ENCODE measurements at regions not wholly inside any gene's neighbourhood (a gene's known extent, or its start where the extent isn't known, plus 50 kb on each side); places are given as distances from the start of the nearest gene placed in this dataset.

DNA sequence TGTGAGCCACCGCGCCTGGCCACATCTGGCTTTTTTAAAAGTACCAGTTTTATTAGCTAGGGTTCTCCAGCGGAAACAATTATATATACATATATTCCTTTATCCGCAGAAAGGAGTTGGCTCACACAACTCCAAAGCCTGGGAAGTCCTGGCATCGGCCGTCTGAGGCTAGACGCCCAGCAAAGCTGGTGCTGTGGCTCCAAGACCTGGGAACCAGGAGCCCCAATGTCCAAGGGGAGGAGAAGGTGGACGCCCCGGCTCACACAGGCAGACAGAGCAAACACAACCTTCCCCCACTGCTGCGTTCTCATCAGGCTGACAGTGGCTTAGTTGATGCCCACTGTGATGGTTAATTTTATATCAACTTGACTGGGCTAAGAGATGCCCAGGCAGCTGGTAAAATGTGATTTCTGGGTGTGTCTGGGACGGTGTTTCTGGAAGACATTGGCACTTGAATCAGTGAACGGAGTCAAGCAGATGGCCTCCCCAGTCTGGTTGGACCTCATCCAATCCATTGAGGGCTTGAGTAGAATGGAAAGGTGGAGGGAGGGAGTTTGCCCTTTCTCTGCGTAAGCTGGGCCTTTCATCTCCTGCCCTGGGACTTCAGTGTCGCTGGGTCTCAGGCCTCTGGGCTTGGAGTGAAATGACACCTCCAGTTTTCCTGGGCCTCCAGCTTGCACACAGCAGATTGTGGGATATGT is 904.4 kb downstream of the BRD1 start:
- H3K4me1 ChIP-seq: peaks cover 0 to 42% (median 13%) of the 10 kb centered on the region in 4 donors
- TF ChIP-seq EP300 (IDR thresholded peaks at IDR 0.05) (no peak), POLR2A (IDR thresholded peaks at IDR 0.05) (no peak)
- TF ChIP-seq, protein P1, sequence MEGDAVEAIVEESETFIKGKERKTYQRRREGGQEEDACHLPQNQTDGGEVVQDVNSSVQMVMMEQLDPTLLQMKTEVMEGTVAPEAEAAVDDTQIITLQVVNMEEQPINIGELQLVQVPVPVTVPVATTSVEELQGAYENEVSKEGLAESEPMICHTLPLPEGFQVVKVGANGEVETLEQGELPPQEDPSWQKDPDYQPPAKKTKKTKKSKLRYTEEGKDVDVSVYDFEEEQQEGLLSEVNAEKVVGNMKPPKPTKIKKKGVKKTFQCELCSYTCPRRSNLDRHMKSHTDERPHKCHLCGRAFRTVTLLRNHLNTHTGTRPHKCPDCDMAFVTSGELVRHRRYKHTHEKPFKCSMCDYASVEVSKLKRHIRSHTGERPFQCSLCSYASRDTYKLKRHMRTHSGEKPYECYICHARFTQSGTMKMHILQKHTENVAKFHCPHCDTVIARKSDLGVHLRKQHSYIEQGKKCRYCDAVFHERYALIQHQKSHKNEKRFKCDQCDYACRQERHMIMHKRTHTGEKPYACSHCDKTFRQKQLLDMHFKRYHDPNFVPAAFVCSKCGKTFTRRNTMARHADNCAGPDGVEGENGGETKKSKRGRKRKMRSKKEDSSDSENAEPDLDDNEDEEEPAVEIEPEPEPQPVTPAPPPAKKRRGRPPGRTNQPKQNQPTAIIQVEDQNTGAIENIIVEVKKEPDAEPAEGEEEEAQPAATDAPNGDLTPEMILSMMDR (IDR thresholded peaks at IDR 0.05): no peak
- WGBS, 2 donors: 83 to 87% methylated on average over 14 of the region's 14 CpGs
- H3K36me3 ChIP-seq: no peaks in the 10 kb centered on the region
- H3K27ac ChIP-seq: peak overlapping the region in 3 of 4 donors; percentile 27 to 78 (median 65)
- H3K27me3 ChIP-seq: no peaks in the 10 kb centered on the region
- no peak overlapping the region for H3K4me3 ChIP-seq
- DNase-seq (ENCODE audit: low spot score in 2 of 2): no peak
- H3K9me3 ChIP-seq: no peaks in the 10 kb centered on the region

DNA sequence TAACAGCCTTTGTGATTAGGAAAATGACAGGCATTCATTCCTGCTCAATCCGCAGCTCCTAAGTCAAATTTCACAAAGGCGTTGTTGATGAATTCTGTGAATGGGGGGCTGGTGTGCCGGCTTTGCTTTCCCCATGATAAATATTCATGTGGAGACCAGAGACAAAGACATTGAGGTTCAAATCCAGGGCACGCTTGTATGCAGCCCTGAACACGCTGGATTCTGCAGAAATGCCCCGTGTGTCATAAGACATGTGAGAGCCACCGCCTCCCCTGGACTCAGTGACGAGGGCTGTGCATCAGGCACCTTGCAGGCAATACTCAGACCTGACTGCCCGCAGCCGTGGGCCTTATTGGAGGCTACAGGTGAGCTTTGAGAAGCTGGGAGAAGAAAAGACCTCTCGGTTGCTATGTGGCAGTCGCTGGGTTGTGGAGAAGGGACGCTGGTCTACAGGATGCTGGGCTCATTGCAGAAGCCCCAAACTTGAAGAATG is 906.2 kb downstream of the BRD1 start:
- Histone ChIP-seq H3K4me1 (peaks cover 0 to 42% (median 13%) of the 10 kb centered on the region in 4 donors), H3K9me3 (no peaks in the 10 kb centered on the region), H3K27ac (peak overlapping the region; percentile 25 to 88 (median 74)), H3K36me3 (no peaks in the 10 kb centered on the region), H3K4me3 (no peak overlapping the region), H3K27me3 (no peaks in the 10 kb centered on the region)
- no peak for DNase-seq (ENCODE audit: low spot score in 2 of 2)
- peak in 1 of 2 donors; percentile 74 for TF ChIP-seq EP300 (IDR thresholded peaks at IDR 0.05)
- TF ChIP-seq, protein P1 (IDR thresholded peaks at IDR 0.05): no peak
- WGBS, 2 donors: 41 to 54% methylated on average over 13 of the region's 13 CpGs

DNA sequence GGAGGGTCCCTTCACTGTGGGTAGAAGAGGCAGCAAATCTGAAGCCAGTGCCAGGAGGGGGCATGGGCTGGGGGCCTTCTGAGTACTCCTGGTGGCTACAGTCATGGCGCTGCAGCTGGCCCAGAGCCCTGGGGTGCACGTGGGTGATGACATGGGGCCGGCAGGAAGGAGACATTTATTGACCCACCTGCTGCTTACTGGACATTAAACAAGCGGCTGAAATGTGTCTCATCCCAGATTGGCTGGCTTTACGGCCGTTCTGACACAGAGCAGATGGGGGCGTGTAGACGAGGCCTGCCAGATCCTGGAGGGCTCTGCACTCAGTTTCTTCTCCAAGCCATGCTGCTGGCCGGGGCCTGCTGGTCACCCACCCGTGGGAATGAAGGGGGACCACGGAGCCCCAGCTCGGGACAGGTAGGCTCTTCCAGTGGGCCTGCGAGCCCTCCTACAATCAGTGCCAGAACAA is 906.9 kb downstream of the BRD1 start:
- WGBS, 2 donors: 3 to 23% methylated on average over 9 to 10 of the region's 13 CpGs
- Histone ChIP-seq H3K27ac (peak overlapping the region; percentile 54 to 88 (median 74)), H3K9me3 (no peaks in the 10 kb centered on the region), H3K36me3 (no peaks in the 10 kb centered on the region), H3K4me3 (no peak overlapping the region), H3K4me1 (peaks cover 0 to 42% (median 13%) of the 10 kb centered on the region in 4 donors), H3K27me3 (no peaks in the 10 kb centered on the region)
- no peak for TF ChIP-seq POLR2A (IDR thresholded peaks at IDR 0.05)
- TF ChIP-seq, protein P1 (IDR thresholded peaks at IDR 0.05): no peak
- DNase-seq (ENCODE audit: low spot score in 2 of 2): no peak

DNA sequence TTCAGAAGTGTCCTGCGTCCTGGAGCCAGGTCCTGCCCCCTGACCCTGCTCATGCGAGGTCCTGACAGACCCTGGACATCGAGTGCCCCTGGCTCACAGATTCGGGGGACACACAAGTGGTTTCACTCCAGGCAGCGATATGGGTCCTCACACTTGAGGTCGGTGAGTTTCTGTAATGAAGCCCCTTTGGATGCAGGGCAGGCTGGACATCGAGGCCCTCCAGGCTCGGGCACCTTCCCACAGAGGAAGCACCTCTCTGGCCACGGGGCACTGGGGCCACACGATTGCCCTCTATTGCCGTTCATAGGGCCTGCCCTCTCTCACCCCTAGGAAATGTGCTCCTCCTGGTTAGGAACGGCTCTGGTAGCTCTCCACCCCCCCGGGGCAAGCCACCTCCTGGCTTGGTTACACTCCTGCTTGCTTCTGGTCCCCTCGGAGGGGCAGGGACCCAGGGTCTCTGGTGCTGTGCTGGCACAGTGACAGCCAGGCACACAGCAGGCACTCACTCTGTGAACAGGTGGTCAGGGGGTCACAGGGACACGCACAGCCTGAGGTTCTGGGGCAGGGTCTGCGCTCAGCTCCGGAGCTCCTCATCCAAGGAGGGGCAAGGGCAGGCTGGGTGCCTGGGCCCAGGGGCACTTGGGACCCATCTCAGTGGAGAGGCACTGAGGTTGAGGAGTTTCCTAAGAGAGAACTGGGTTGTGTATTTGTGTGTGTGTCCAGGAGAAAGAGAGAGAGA is 907.7 kb downstream of the BRD1 start:
- TF ChIP-seq POLR2A (IDR thresholded peaks at IDR 0.05): no peak
- TF ChIP-seq, protein P1 (IDR thresholded peaks at IDR 0.05): no peak
- no peak for TF ChIP-seq EP300 (IDR thresholded peaks at IDR 0.05)
- Histone ChIP-seq H3K27me3 (no peaks in the 10 kb centered on the region), H3K27ac (peak overlapping the region; percentile 54 to 88 (median 74)), H3K9me3 (no peaks in the 10 kb centered on the region), H3K4me1 (peaks cover 0 to 42% (median 13%) of the 10 kb centered on the region in 4 donors), H3K36me3 (no peaks in the 10 kb centered on the region), H3K4me3 (no peak overlapping the region)
- 62 to 64% methylated on average over 12 to 16 of the region's 17 CpGs for WGBS, 2 donors
- DNase-seq (ENCODE audit: low spot score in 2 of 2): no peak

DNA sequence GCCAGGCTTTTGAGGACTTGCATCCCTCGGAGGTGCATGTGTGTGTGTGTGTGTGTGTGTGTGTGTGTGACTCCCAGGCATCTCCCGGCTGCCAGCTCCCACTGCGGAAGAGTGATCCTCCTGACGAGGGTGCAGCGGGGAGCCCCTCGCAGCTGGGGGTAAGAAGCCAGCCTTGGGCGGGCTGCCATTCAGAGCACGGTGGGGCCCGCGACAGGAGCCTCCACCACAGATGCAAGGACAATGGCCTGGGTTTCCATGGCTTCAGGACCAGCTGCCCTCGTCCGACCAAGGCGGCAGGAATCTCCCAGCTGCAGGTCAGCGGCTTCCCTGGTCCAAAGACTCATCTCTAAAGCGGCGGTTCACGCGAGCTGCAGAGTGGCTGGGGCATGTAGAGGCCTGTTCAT is 908.5 kb downstream of the BRD1 start:
- no peak overlapping the region for H3K4me3 ChIP-seq
- peak overlapping the region in 2 of 4 donors; percentile 81 to 88 for H3K27ac ChIP-seq
- TF ChIP-seq EP300 (IDR thresholded peaks at IDR 0.05) (no peak), POLR2A (IDR thresholded peaks at IDR 0.05) (no peak)
- TF ChIP-seq, protein P1 (IDR thresholded peaks at IDR 0.05): no peak
- WGBS, 2 donors: 81 to 82% methylated on average over 12 to 17 of the region's 18 CpGs
- H3K27me3 ChIP-seq: no peaks in the 10 kb centered on the region
- no peak for DNase-seq (ENCODE audit: low spot score in 2 of 2)
- no peaks in the 10 kb centered on the region for H3K36me3 ChIP-seq
- H3K4me1 ChIP-seq: peaks cover 0 to 42% (median 13%) of the 10 kb centered on the region in 4 donors
- H3K9me3 ChIP-seq: no peaks in the 10 kb centered on the region

Measured in tibial nerve (tissue), 4 donors.